IMR-90 (cell line): ENCODE measurements at regions not wholly inside any gene's neighbourhood (a gene's known extent, or its start where the extent isn't known, plus 50 kb on each side); places are given as distances from the start of the nearest gene placed in this dataset.

Experiments used
- BHLHE40 ChIP-seq: fragments of 150-350 bp; IDR thresholded peaks from 2 replicates; pipeline ENCODE4 v1.6.1; 2016; ENCODE audit warnings: mild to moderate bottlenecking, low read depth, low read length
- CEBPB ChIP-seq: IDR thresholded peaks from 2 replicates; pipeline ENCODE4 v1.6.1; 2012; ENCODE audit warnings: low read depth, low read length, improper control_type of control experiment
- MXI1 ChIP-seq: IDR thresholded peaks from 2 replicates; pipeline ENCODE4 v1.6.1; 2012; ENCODE audit warnings: low read depth, mild to moderate bottlenecking, low read length, moderate library complexity, borderline replicate concordance
- POLR2A ChIP-seq: IDR thresholded peaks from 2 replicates; pipeline ENCODE4 v1.6.1; 2012; ENCODE audit warnings: mild to moderate bottlenecking, low read depth, low read length
- RCOR1 ChIP-seq: IDR thresholded peaks from 2 replicates; pipeline ENCODE4 v1.6.1; 2012; ENCODE audit warnings: mild to moderate bottlenecking, low read length, improper control_type of control experiment; ENCODE audit not compliant: insufficient replicate concordance
- RFX5 ChIP-seq: IDR thresholded peaks from 2 replicates; pipeline ENCODE4 v1.8.0; 2012; ENCODE audit warnings: low read depth, mild to moderate bottlenecking, low read length, moderate library complexity
- SMC3 ChIP-seq: fragments of 150-350 bp; IDR thresholded peaks from 2 replicates; pipeline ENCODE4 v1.6.1; 2016; ENCODE audit warnings: low read depth, mild to moderate bottlenecking, antibody characterized with exemption, low read length, moderate library complexity
- TF ChIP-seq, protein P1 (sequence below): conservative IDR thresholded peaks from 2 replicates; pipeline ENCODE4 v1.5.1; 2012; ENCODE audit warnings: mild to moderate bottlenecking, low read depth, low read length, improper control_type of control experiment
- TF ChIP-seq, protein P2 (sequence below): fragments of 150-350 bp; IDR thresholded peaks from 2 replicates; pipeline ENCODE4 v1.6.1; 2016; ENCODE audit warnings: low read depth, mild to moderate bottlenecking, low read length, moderate library complexity, borderline replicate concordance

DNA sequence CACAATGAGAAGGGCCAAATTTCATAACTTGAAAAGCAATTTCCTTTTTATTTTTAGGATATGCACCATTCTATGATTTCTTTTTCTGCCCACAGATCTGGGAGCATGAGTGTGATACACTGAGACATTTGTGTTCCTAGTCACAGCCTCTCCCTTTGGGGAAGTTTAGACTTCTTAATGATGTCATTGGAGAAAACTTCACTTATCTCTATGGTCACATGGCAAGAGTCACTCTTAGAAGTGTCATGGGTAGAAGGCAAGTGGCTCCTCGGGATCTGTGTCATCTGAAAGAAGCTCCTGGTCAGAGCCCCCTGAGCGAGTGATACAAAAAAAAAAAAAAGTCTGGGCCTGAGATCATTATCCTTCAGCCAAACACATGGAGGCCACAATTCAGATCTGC, 62.5 kb upstream of the LGALSL start:
- no peak for TF ChIP-seq POLR2A
- TF ChIP-seq SMC3, result no peak
- TF ChIP-seq, protein P1, sequence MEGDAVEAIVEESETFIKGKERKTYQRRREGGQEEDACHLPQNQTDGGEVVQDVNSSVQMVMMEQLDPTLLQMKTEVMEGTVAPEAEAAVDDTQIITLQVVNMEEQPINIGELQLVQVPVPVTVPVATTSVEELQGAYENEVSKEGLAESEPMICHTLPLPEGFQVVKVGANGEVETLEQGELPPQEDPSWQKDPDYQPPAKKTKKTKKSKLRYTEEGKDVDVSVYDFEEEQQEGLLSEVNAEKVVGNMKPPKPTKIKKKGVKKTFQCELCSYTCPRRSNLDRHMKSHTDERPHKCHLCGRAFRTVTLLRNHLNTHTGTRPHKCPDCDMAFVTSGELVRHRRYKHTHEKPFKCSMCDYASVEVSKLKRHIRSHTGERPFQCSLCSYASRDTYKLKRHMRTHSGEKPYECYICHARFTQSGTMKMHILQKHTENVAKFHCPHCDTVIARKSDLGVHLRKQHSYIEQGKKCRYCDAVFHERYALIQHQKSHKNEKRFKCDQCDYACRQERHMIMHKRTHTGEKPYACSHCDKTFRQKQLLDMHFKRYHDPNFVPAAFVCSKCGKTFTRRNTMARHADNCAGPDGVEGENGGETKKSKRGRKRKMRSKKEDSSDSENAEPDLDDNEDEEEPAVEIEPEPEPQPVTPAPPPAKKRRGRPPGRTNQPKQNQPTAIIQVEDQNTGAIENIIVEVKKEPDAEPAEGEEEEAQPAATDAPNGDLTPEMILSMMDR, result no peak
- TF ChIP-seq BHLHE40, result no peak
- no peak for TF ChIP-seq MXI1
- TF ChIP-seq, protein P2, sequence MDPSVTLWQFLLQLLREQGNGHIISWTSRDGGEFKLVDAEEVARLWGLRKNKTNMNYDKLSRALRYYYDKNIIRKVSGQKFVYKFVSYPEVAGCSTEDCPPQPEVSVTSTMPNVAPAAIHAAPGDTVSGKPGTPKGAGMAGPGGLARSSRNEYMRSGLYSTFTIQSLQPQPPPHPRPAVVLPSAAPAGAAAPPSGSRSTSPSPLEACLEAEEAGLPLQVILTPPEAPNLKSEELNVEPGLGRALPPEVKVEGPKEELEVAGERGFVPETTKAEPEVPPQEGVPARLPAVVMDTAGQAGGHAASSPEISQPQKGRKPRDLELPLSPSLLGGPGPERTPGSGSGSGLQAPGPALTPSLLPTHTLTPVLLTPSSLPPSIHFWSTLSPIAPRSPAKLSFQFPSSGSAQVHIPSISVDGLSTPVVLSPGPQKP, result no peak
- no peak for TF ChIP-seq RFX5
- TF ChIP-seq CEBPB, result no peak
- TF ChIP-seq RCOR1, result no peak
